ENCODE measurements at regions not wholly inside any gene's neighbourhood (a gene's known extent, or its start where the extent isn't known, plus 50 kb on each side); places are given as distances from the start of the nearest gene placed in this dataset.
"Not testable (repeated sequence)": the region's sequence is repeated elsewhere in the genome, so short reads cannot be mapped to it uniquely, and the experiment has no call there.

- DNase-seq (ENCODE audit: low spot score) = no peak
These were observed 55.2 kb upstream of the SLIT2 start for GRCh38 chr4:20196476-20196875.

GRCh38 chr4:20195071-20195885 is 56.4 kb upstream of the SLIT2 start:
- DNase-seq (ENCODE audit: low spot score) = no peak

- no peak for DNase-seq (ENCODE audit: low spot score)
These were observed 57.3 kb upstream of the SLIT2 start for GRCh38 chr4:20194123-20195013.

GRCh38 chr4:20193141-20193936 is 58.4 kb upstream of the SLIT2 start:
- no peak for DNase-seq (ENCODE audit: low spot score)

- no peak for DNase-seq (ENCODE audit: low spot score)
These were observed 59.0 kb upstream of the SLIT2 start for GRCh38 chr4:20192736-20193135.

- DNase-seq (ENCODE audit: low spot score) = no peak
These were observed 66.6 kb upstream of the SLIT2 start for GRCh38 chr4:20185103-20185502.

- not testable (repeated sequence) for DNase-seq (ENCODE audit: low spot score)
These were observed 68.6 kb upstream of the SLIT2 start for GRCh38 chr4:20183131-20183530.

- DNase-seq (ENCODE audit: low spot score) = no peak
These were observed 69.8 kb upstream of the SLIT2 start for GRCh38 chr4:20181926-20182325.

GRCh38 chr4:20180509-20180908 is 71.2 kb upstream of the SLIT2 start:
- no peak for DNase-seq (ENCODE audit: low spot score)

GRCh38 chr4:20178902-20179576 is 72.7 kb upstream of the SLIT2 start:
- no peak for DNase-seq (ENCODE audit: low spot score)

- no peak for DNase-seq (ENCODE audit: low spot score)
These were observed 74.8 kb upstream of the SLIT2 start for GRCh38 chr4:20176881-20177280.

GRCh38 chr4:20172070-20172760 is 79.5 kb upstream of the SLIT2 start:
- no peak for DNase-seq (ENCODE audit: low spot score)

GRCh38 chr4:20166544-20166943 is 85.2 kb upstream of the SLIT2 start:
- DNase-seq (ENCODE audit: low spot score) = no peak

- DNase-seq (ENCODE audit: low spot score) = no peak
These were observed 92.2 kb upstream of the SLIT2 start for GRCh38 chr4:20159516-20159915.

- DNase-seq (ENCODE audit: low spot score) = no peak
These were observed 93.5 kb upstream of the SLIT2 start for GRCh38 chr4:20158195-20158594.

GRCh38 chr4:20151436-20151835 is 100.3 kb upstream of the SLIT2 start:
- no peak for DNase-seq (ENCODE audit: low spot score)

GRCh38 chr4:20149143-20149542 is 102.6 kb upstream of the SLIT2 start:
- not testable (repeated sequence) for DNase-seq (ENCODE audit: low spot score)

- no peak for DNase-seq (ENCODE audit: low spot score)
These were observed 114.5 kb upstream of the SLIT2 start for GRCh38 chr4:20137176-20137575.

GRCh38 chr4:20127626-20128025 is 124.1 kb upstream of the SLIT2 start:
- no peak for DNase-seq (ENCODE audit: low spot score)

GRCh38 chr4:20126906-20127305 is 124.8 kb upstream of the SLIT2 start:
- DNase-seq (ENCODE audit: low spot score) = no peak
